ENCODE measurements at regions not wholly inside any gene's neighbourhood (a gene's known extent, or its start where the extent isn't known, plus 50 kb on each side); places are given as distances from the start of the nearest gene placed in this dataset.
"Not testable (repeated sequence)": the region's sequence is repeated elsewhere in the genome, so short reads cannot be mapped to it uniquely, and the experiment has no call there.

- DNase-seq, result no peak
These were observed 100.8 kb upstream of the UMPS start for GRCh38 chr3:124629497-124629896.

GRCh38 chr3:124630960-124631359 is 99.3 kb upstream of the UMPS start:
- DNase-seq, result no peak

GRCh38 chr3:124631727-124632126 is 98.5 kb upstream of the UMPS start:
- DNase-seq, result no peak

GRCh38 chr3:124632566-124633140 is 97.6 kb upstream of the UMPS start:
- no peak for DNase-seq

- DNase-seq, result no peak
These were observed 96.7 kb upstream of the UMPS start for GRCh38 chr3:124633524-124633923.

GRCh38 chr3:124634210-124635168 is 95.8 kb upstream of the UMPS start:
- DNase-seq, result no peak

GRCh38 chr3:124635169-124635539 is 95.1 kb upstream of the UMPS start:
- DNase-seq, result no peak

- DNase-seq, result no peak
These were observed 94.0 kb upstream of the UMPS start for GRCh38 chr3:124636101-124636862.

GRCh38 chr3:124636863-124637296 is 93.4 kb upstream of the UMPS start:
- DNase-seq, result no peak

- DNase-seq, result no peak
These were observed 90.6 kb upstream of the UMPS start for GRCh38 chr3:124639406-124640237.

- no peak for DNase-seq
These were observed 89.5 kb upstream of the UMPS start for GRCh38 chr3:124640635-124641306.

- DNase-seq, result no peak
These were observed 86.8 kb upstream of the UMPS start for GRCh38 chr3:124643453-124643852.

GRCh38 chr3:124646186-124646585 is 84.1 kb upstream of the UMPS start:
- DNase-seq, result not testable (repeated sequence)

GRCh38 chr3:124648551-124648950 is 81.7 kb upstream of the UMPS start:
- no peak for DNase-seq

GRCh38 chr3:124650798-124651197 is 79.5 kb upstream of the UMPS start:
- no peak for DNase-seq

GRCh38 chr3:124651416-124651815 is 78.8 kb upstream of the UMPS start:
- not testable (repeated sequence) for DNase-seq

GRCh38 chr3:124652009-124652408 is 78.2 kb upstream of the UMPS start:
- no peak for DNase-seq

GRCh38 chr3:124653071-124653796 is 77.0 kb upstream of the UMPS start:
- DNase-seq, result no peak

GRCh38 chr3:124653797-124654469 is 76.3 kb upstream of the UMPS start:
- DNase-seq, result no peak

- DNase-seq, result no peak
These were observed 75.8 kb upstream of the UMPS start for GRCh38 chr3:124654470-124654845.

- DNase-seq, result no peak
These were observed 73.7 kb upstream of the UMPS start for GRCh38 chr3:124656531-124656930.
